ENCODE measurements at regions not wholly inside any gene's neighbourhood (a gene's known extent, or its start where the extent isn't known, plus 50 kb on each side); places are given as distances from the start of the nearest gene placed in this dataset.

GRCh38 chr1:58358346-58358745, 188.2 kb downstream of the OMA1 start:
- TF ChIP-seq CTCF (IDR thresholded peaks at IDR 0.05 in 8 of 11, conservative IDR thresholded peaks at IDR 0.05 in 3 of 11) (no peak), POLR2AphosphoS5 (IDR thresholded peaks at IDR 0.05) (no peak)

Data from spleen (tissue), 7 donors.